ENCODE measurements at regions not wholly inside any gene's neighbourhood (a gene's known extent, or its start where the extent isn't known, plus 50 kb on each side); places are given as distances from the start of the nearest gene placed in this dataset.

GRCh38 chr2:9748577-9748976 is 94.7 kb upstream of the TAF1B start:
- no peak for TF ChIP-seq POLR2A (IDR thresholded peaks at IDR 0.05)
- no peak for TF ChIP-seq CTCF (IDR thresholded peaks at IDR 0.05 in 4 of 5, conservative IDR thresholded peaks at IDR 0.05 in 1 of 5)
- Histone ChIP-seq H3K4me1 (peaks cover 30 to 39% of the 10 kb centered on the region in 2 donors), H3K9me3 (no peaks in the 10 kb centered on the region), H3K27me3 (no peaks in the 10 kb centered on the region), H3K27ac (peak overlapping the region in 3 of 4 donors; percentile 52 to 72 (median 68)), H3K4me3 (no peak overlapping the region), H3K36me3 (no peaks in the 10 kb centered on the region)
- peak; percentile 62 to 90 for ATAC-seq
- peak; percentile 45 to 55 for DNase-seq
- intact Hi-C loops (cut with DNase I; ENCODE audit: low total_unique reads) (no loop called here), in situ Hi-C loops (cut with MboI; ENCODE audit: low sequenced_read_pairs in 4 of 4) (no loop called here)

GRCh38 chr2:9749546-9750223 is 93.6 kb upstream of the TAF1B start:
- ATAC-seq, result no peak
- Histone ChIP-seq H3K36me3 (no peaks in the 10 kb centered on the region), H3K27me3 (no peaks in the 10 kb centered on the region), H3K9me3 (no peaks in the 10 kb centered on the region), H3K4me3 (no peak overlapping the region), H3K27ac (peak overlapping the region in 1 of 4 donors; percentile 72), H3K4me1 (peaks cover 32 to 41% of the 10 kb centered on the region in 2 donors)
- in situ Hi-C loops (cut with MboI; ENCODE audit: low sequenced_read_pairs in 4 of 4) (no loop called here), intact Hi-C loops (cut with DNase I; ENCODE audit: low total_unique reads) (no loop called here)
- no peak for TF ChIP-seq POLR2A (IDR thresholded peaks at IDR 0.05)
- TF ChIP-seq CTCF (IDR thresholded peaks at IDR 0.05 in 4 of 5, conservative IDR thresholded peaks at IDR 0.05 in 1 of 5), result no peak
- no peak for DNase-seq

GRCh38 chr2:9750224-9751215 is 92.8 kb upstream of the TAF1B start:
- no peaks in the 10 kb centered on the region for H3K9me3 ChIP-seq
- DNase-seq (no peak), ATAC-seq (no peak)
- intact Hi-C loops (cut with DNase I; ENCODE audit: low total_unique reads), result no loop called here
- H3K27me3 ChIP-seq, result no peaks in the 10 kb centered on the region
- in situ Hi-C loops (cut with MboI; ENCODE audit: low sequenced_read_pairs in 4 of 4), result no loop called here
- H3K27ac ChIP-seq, result peak overlapping the region in 3 of 4 donors; percentile 36 to 62 (median 49)
- H3K36me3 ChIP-seq, result no peaks in the 10 kb centered on the region
- peaks cover 32 to 41% of the 10 kb centered on the region in 2 donors for H3K4me1 ChIP-seq
- no peak overlapping the region for H3K4me3 ChIP-seq
- TF ChIP-seq POLR2A (IDR thresholded peaks at IDR 0.05) (no peak), CTCF (IDR thresholded peaks at IDR 0.05 in 4 of 5, conservative IDR thresholded peaks at IDR 0.05 in 1 of 5) (no peak)

- no peak for ATAC-seq
- TF ChIP-seq CTCF (IDR thresholded peaks at IDR 0.05 in 4 of 5, conservative IDR thresholded peaks at IDR 0.05 in 1 of 5) (no peak), POLR2A (IDR thresholded peaks at IDR 0.05) (no peak)
- no peak for DNase-seq
These were observed 91.4 kb upstream of the TAF1B start for GRCh38 chr2:9751831-9752230.

More at GRCh38 chr2:9751831-9752230, 91.4 kb upstream of the TAF1B start:
- no peak overlapping the region for H3K4me3 ChIP-seq
- no peaks in the 10 kb centered on the region for H3K36me3 ChIP-seq
- intact Hi-C loops (cut with DNase I; ENCODE audit: low total_unique reads), result no loop called here
- H3K9me3 ChIP-seq, result no peaks in the 10 kb centered on the region
- no peaks in the 10 kb centered on the region for H3K27me3 ChIP-seq
- H3K4me1 ChIP-seq, result peaks cover 36 to 41% of the 10 kb centered on the region in 2 donors
- in situ Hi-C loops (cut with MboI; ENCODE audit: low sequenced_read_pairs in 4 of 4), result no loop called here
- H3K27ac ChIP-seq, result peak overlapping the region in 1 of 4 donors; percentile 62
